ENCODE measurements at regions not wholly inside any gene's neighbourhood (a gene's known extent, or its start where the extent isn't known, plus 50 kb on each side); places are given as distances from the start of the nearest gene placed in this dataset.

GRCh38 chr18:51425889-51426288 is 228.4 kb upstream of the MEX3C start:
- TF ChIP-seq POLR2A (IDR thresholded peaks at IDR 0.05): no peak
- TF ChIP-seq, protein P1, sequence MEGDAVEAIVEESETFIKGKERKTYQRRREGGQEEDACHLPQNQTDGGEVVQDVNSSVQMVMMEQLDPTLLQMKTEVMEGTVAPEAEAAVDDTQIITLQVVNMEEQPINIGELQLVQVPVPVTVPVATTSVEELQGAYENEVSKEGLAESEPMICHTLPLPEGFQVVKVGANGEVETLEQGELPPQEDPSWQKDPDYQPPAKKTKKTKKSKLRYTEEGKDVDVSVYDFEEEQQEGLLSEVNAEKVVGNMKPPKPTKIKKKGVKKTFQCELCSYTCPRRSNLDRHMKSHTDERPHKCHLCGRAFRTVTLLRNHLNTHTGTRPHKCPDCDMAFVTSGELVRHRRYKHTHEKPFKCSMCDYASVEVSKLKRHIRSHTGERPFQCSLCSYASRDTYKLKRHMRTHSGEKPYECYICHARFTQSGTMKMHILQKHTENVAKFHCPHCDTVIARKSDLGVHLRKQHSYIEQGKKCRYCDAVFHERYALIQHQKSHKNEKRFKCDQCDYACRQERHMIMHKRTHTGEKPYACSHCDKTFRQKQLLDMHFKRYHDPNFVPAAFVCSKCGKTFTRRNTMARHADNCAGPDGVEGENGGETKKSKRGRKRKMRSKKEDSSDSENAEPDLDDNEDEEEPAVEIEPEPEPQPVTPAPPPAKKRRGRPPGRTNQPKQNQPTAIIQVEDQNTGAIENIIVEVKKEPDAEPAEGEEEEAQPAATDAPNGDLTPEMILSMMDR (IDR thresholded peaks at IDR 0.05): no peak
- H3K9me3 ChIP-seq: no peaks in the 10 kb centered on the region
- H3K4me1 ChIP-seq: no peaks in the 10 kb centered on the region
- H3K27ac ChIP-seq: no peak overlapping the region
- 59 to 64% methylated on average over 3 of the region's 3 CpGs for WGBS, 2 donors
- no peaks in the 10 kb centered on the region for H3K36me3 ChIP-seq (replicated peaks in 1 of 2; ENCODE audit: insufficient read depth in 1 of 2, low read depth in 2 of 2)
- intact Hi-C loops (cut with DNase I): no loop called here
- ATAC-seq (no peak), DNase-seq (no peak)
- no peaks in the 10 kb centered on the region for H3K27me3 ChIP-seq
- H3K4me3 ChIP-seq: no peak overlapping the region

- Histone ChIP-seq H3K9me3 (no peaks in the 10 kb centered on the region), H3K27me3 (no peaks in the 10 kb centered on the region), H3K4me3 (no peak overlapping the region), H3K4me1 (no peaks in the 10 kb centered on the region), H3K27ac (no peak overlapping the region), H3K36me3 (replicated peaks in 1 of 2; ENCODE audit: insufficient read depth in 1 of 2, low read depth in 2 of 2) (no peaks in the 10 kb centered on the region)
- WGBS, 2 donors: 47 to 64% methylated on average over 2 of the region's 2 CpGs
- no peak for ATAC-seq
- no peak for DNase-seq
- TF ChIP-seq, protein P1 (IDR thresholded peaks at IDR 0.05): no peak
- TF ChIP-seq POLR2A (IDR thresholded peaks at IDR 0.05): no peak
- intact Hi-C loops (cut with DNase I): no loop called here
These were observed 229.5 kb upstream of the MEX3C start for GRCh38 chr18:51426996-51427395.

DNA sequence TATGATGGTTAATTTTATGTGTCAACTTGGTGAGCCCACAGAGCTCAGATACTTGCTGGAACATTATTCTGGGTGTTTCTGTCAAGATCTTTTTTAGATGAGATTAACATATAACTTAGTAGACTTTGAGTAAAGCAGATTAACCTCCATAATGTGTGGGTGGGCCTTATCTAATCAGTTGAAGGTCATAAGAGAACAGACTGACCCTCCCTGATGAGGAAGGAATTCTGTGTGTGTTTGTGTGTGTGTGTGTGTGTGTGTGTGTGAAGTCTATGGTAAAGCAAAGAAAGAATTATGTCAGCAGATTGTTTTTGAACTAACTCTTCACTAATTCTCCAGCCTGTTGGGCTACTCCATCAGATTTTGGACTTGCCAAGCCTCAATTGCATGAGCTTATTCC is 232.2 kb upstream of the MEX3C start:
- intact Hi-C loops (cut with DNase I): no loop called here
- no peaks in the 10 kb centered on the region for H3K27me3 ChIP-seq
- no peak overlapping the region for H3K27ac ChIP-seq
- no peak overlapping the region for H3K4me3 ChIP-seq
- no peak for DNase-seq
- TF ChIP-seq POLR2A (IDR thresholded peaks at IDR 0.05): no peak
- TF ChIP-seq, protein P1 (IDR thresholded peaks at IDR 0.05): no peak
- H3K9me3 ChIP-seq: no peaks in the 10 kb centered on the region
- no peak for ATAC-seq
- no peaks in the 10 kb centered on the region for H3K36me3 ChIP-seq (replicated peaks in 1 of 2; ENCODE audit: insufficient read depth in 1 of 2, low read depth in 2 of 2)
- no peaks in the 10 kb centered on the region for H3K4me1 ChIP-seq

DNA sequence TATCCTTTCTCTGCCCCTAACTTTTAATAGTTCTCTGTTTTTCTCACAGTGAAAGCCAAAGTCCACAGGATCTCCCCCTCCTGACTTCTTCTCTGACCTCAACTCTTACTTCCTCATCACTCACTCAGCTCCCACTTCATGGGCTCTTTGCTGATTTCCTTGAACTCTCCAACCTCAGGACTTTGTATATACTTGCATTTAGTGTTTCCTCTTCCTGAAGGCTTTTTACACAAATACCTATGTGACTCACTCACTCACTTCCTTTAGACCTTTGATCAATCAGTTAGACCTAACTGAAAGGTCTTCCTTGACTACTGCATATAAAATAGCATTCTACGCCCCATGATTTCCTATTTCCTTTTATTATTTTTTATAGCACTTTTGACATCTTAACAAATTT is 233.1 kb upstream of the MEX3C start:
- Histone ChIP-seq H3K9me3 (no peaks in the 10 kb centered on the region), H3K4me3 (no peak overlapping the region), H3K36me3 (replicated peaks in 1 of 2; ENCODE audit: insufficient read depth in 1 of 2, low read depth in 2 of 2) (no peaks in the 10 kb centered on the region), H3K4me1 (no peaks in the 10 kb centered on the region), H3K27me3 (no peaks in the 10 kb centered on the region), H3K27ac (no peak overlapping the region)
- intact Hi-C loops (cut with DNase I): no loop called here
- no peak for DNase-seq
- WGBS, 2 donors: 88 to 92% methylated on average over 1 of the region's 1 CpG
- ATAC-seq: no peak
- TF ChIP-seq, protein P1 (IDR thresholded peaks at IDR 0.05): no peak
- no peak for TF ChIP-seq POLR2A (IDR thresholded peaks at IDR 0.05)

DNA sequence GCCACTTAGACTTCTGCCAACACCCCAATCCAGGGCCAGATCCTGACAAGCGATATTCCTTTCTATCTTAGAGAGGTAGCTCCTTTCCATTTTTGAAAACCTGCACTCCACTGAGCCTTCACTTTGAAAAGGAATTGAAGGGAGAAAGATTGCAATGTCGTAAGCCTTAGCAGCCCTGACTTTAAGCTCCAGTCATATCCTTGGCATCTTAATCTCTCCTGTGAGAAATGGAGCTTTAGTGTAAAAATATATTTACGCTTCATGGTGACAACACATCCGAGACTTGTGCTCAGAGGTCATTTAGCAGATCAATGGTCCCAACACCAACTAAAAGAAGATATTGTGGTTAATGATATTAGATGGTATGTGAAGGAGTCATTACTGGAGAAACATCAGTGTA is 235.8 kb upstream of the MEX3C start:
- Histone ChIP-seq H3K4me3 (no peak overlapping the region), H3K27ac (no peak overlapping the region), H3K4me1 (no peaks in the 10 kb centered on the region), H3K36me3 (replicated peaks in 1 of 2; ENCODE audit: insufficient read depth in 1 of 2, low read depth in 2 of 2) (no peaks in the 10 kb centered on the region), H3K9me3 (no peaks in the 10 kb centered on the region), H3K27me3 (no peaks in the 10 kb centered on the region)
- 87 to 91% methylated on average over 4 of the region's 4 CpGs for WGBS, 2 donors
- DNase-seq (no peak), ATAC-seq (no peak)
- intact Hi-C loops (cut with DNase I): no loop called here
- TF ChIP-seq, protein P1 (IDR thresholded peaks at IDR 0.05): no peak
- TF ChIP-seq POLR2A (IDR thresholded peaks at IDR 0.05): no peak

All from body of pancreas (tissue), 4 donors.